A549 (cell line): ENCODE measurements at regions not wholly inside any gene's neighbourhood (a gene's known extent, or its start where the extent isn't known, plus 50 kb on each side); places are given as distances from the start of the nearest gene placed in this dataset.

Experiments
- ATAC-seq, 2 experiments: fragments of 200-7000 bp in 1 of 2; fragments of >200 bp in 1 of 2; cut with Nextera tagmentation in 1 of 2; cut with Tn5 transposase in 1 of 2; 3 replicates each; pipeline versions ENCODE4 v1.8.0 to v1.9.1; 2018 to 2020; ENCODE audit warnings: mild to moderate bottlenecking in 1 of 2, moderate library complexity in 1 of 2
- CTCF ChIA-PET: fragments of 300-600 bp; sonication (Branson Sonifier 250); formaldehyde crosslinking; extraction: SDS; loops from one replicate; lab custom pipeline; 2021; ENCODE audit warnings: antibody characterized with exemption, inconsistent platforms; lab: Yijun Ruan, JAX
- POLR2A ChIA-PET: fragments of 350-600 bp; formaldehyde crosslinking; extraction: SDS; loops from one replicate; lab custom pipeline; 2021; ENCODE audit warnings: antibody characterized with exemption, inconsistent platforms; lab: Yijun Ruan, JAX
- DNase-seq, 2 experiments: peaks; one replicate each; pipeline versions ENCODE4 v3.0.0 to v3.0.0-alpha.2; 2011 to 2016; ENCODE audit warnings: low read depth in 1 of 2, low spot score in 1 of 2
- FAIRE-seq: peaks from 2 replicates; lab custom pipeline; 2011; peaks lifted over from hg19 to GRCh38; lab: Jason Lieb, UNC
- H3K27ac ChIP-seq, 2 experiments: fragments of >200 bp; sonication (Bioruptor Twin); formaldehyde crosslinking; 3 replicates each; pipeline ENCODE4 v1.5.1; 2016 to 2017
- H3K4me1 ChIP-seq: fragments of >200 bp; sonication (Bioruptor Twin); formaldehyde crosslinking; 3 replicates; pipeline ENCODE4 v1.6.1; 2016
- H3K4me2 ChIP-seq: fragments of >200 bp; sonication (Bioruptor Twin); formaldehyde crosslinking; 3 replicates; pipeline ENCODE4 v1.6.1; 2016
- H3K4me3 ChIP-seq: fragments of >200 bp; sonication (Bioruptor Twin); formaldehyde crosslinking; 3 replicates; pipeline ENCODE4 v1.5.1; 2016
- H3K9me3 ChIP-seq: fragments of >200 bp; sonication (Bioruptor Twin); formaldehyde crosslinking; 3 replicates; pipeline ENCODE4 v1.6.1; 2016
- CBX8 ChIP-seq: fragments of 200-600 bp; sonication (generic); IDR thresholded peaks from 2 replicates; pipeline ENCODE4 v1.6.1; 2016
- CHD4 ChIP-seq: fragments of 200-600 bp; sonication (generic); IDR thresholded peaks from 2 replicates; pipeline ENCODE4 v1.6.1; 2016; ENCODE audit warnings: antibody characterized with exemption, mild to moderate bottlenecking, borderline replicate concordance
- EHF ChIP-seq: fragments of 250-450 bp; sonication (Bioruptor Pico); IDR thresholded peaks from 2 replicates; pipeline ENCODE4 v1.5.0; 2020; ENCODE audit warnings: mild to moderate bottlenecking
- EP300 ChIP-seq, 2 experiments: fragments of >200 bp; sonication (Bioruptor Twin); formaldehyde crosslinking; IDR thresholded peaks; 2 replicates in 1 of 2; 3 replicates in 1 of 2; pipeline ENCODE4 v1.6.1; 2016 to 2017
- ESRRA ChIP-seq: fragments of 150-350 bp; IDR thresholded peaks from 2 replicates; pipeline ENCODE4 v1.6.1; 2014; ENCODE audit warnings: mild to moderate bottlenecking, low read length, borderline replicate concordance
- FOSL2 ChIP-seq, 2 experiments: fragments of 450-650 bp in 1 of 2; fragments of >200 bp in 1 of 2; sonication (Bioruptor Twin) in 1 of 2; formaldehyde crosslinking; IDR thresholded peaks; 2 replicates each; pipeline versions ENCODE4 v1.5.0 to v1.6.1; 2016 to 2020; ENCODE audit warnings: mild to moderate bottlenecking in 1 of 2, moderate library complexity in 1 of 2
- FOXS1 ChIP-seq: fragments of 250-450 bp; sonication (Bioruptor Pico); IDR thresholded peaks from 2 replicates; pipeline ENCODE4 v1.5.0; 2020; ENCODE audit warnings: mild to moderate bottlenecking, moderate library complexity
- GATA3 ChIP-seq: IDR thresholded peaks from 2 replicates; pipeline ENCODE4 v1.6.1; 2012; ENCODE audit warnings: borderline replicate concordance
- HOXB13 ChIP-seq: fragments of 250-450 bp; sonication (Bioruptor Pico); IDR thresholded peaks from 2 replicates; pipeline ENCODE4 v1.5.0; 2020; ENCODE audit warnings: low read depth, mild to moderate bottlenecking, moderate library complexity
- HOXB5 ChIP-seq: fragments of 250-450 bp; sonication (Bioruptor Pico); IDR thresholded peaks from 2 replicates; pipeline ENCODE4 v1.5.0; 2020; ENCODE audit warnings: mild to moderate bottlenecking, moderate library complexity
- MAFK ChIP-seq: fragments of 450-650 bp; IDR thresholded peaks from 2 replicates; pipeline ENCODE4 v1.6.1; 2014; ENCODE audit not compliant: partially characterized antibody
- MAZ ChIP-seq: fragments of 150-350 bp; IDR thresholded peaks from 2 replicates; pipeline ENCODE4 v1.6.1; 2014; ENCODE audit warnings: antibody characterized with exemption, low read depth, low read length, borderline replicate concordance
- NFE2L2 ChIP-seq: fragments of 150-350 bp; conservative IDR thresholded peaks from 2 replicates; pipeline ENCODE4 v1.6.1; 2014; ENCODE audit warnings: low read length
- PHF8 ChIP-seq: fragments of 200-600 bp; sonication (generic); IDR thresholded peaks from 2 replicates; pipeline ENCODE4 v1.6.1; 2016; ENCODE audit warnings: low read depth, mild to moderate bottlenecking, antibody characterized with exemption, moderate library complexity, borderline replicate concordance
- RARB ChIP-seq: fragments of 250-450 bp; sonication (Bioruptor Pico); IDR thresholded peaks from 2 replicates; pipeline ENCODE4 v1.8.0; 2021; ENCODE audit warnings: mild to moderate bottlenecking, moderate library complexity
- RFX5 ChIP-seq: fragments of 450-650 bp; IDR thresholded peaks from 2 replicates; pipeline ENCODE4 v1.7.1; 2014; ENCODE audit warnings: antibody characterized with exemption, mild to moderate bottlenecking, moderate library complexity
- TP53 ChIP-seq: fragments of 250-450 bp; sonication (Bioruptor Pico); IDR thresholded peaks from 2 replicates; pipeline ENCODE4 v1.5.0; 2021; ENCODE audit warnings: mild to moderate bottlenecking, moderate library complexity
- ZSCAN20 ChIP-seq: fragments of 250-450 bp; sonication (Bioruptor Pico); IDR thresholded peaks from 2 replicates; pipeline ENCODE4 v1.8.0; 2022; ENCODE audit warnings: mild to moderate bottlenecking, moderate library complexity
- WGBS: methylation state at CpG from one replicate; pipeline ENCODE4 v1.1.6; 2017; ENCODE audit errors: missing lambda C conversion rate; 5-methylcytosine and 5-hydroxymethylcytosine counted together
- TF ChIP-seq, protein P1 (sequence below): IDR thresholded peaks from 2 replicates; pipeline ENCODE4 v1.6.1; 2012
- TF ChIP-seq, protein P2 (sequence below): fragments of 250-450 bp; sonication (Bioruptor Pico); IDR thresholded peaks from 2 replicates; pipeline ENCODE4 v1.5.0; 2021; ENCODE audit warnings: mild to moderate bottlenecking, moderate library complexity, borderline replicate concordance
- TF ChIP-seq, protein P3 (sequence below): fragments of 250-450 bp; sonication (Bioruptor Pico); IDR thresholded peaks from 2 replicates; pipeline ENCODE4 v1.5.0; 2020; ENCODE audit warnings: low read depth, mild to moderate bottlenecking, moderate library complexity
- TF ChIP-seq, protein P4 (sequence below): fragments of >200 bp; sonication (Bioruptor Twin); formaldehyde crosslinking; IDR thresholded peaks from 3 replicates; pipeline ENCODE4 v1.6.1; 2016
- TF ChIP-seq, protein P5 (sequence below): fragments of >200 bp; sonication (Bioruptor Twin); formaldehyde crosslinking; IDR thresholded peaks from 2 replicates; pipeline ENCODE4 v1.6.1; 2016

- DNase-seq (no peak), FAIRE-seq (no peak), ATAC-seq (no peak)
- TF ChIP-seq, protein P1, sequence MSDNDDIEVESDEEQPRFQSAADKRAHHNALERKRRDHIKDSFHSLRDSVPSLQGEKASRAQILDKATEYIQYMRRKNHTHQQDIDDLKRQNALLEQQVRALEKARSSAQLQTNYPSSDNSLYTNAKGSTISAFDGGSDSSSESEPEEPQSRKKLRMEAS: no peak
- TF ChIP-seq RFX5 (no peak), CBX8 (no peak), MAFK (no peak), MAZ (no peak), NFE2L2 (no peak), EP300 (IDR thresholded peaks at IDR 0.05) (no peak), ESRRA (no peak), ZSCAN20 (CRISPR knock-in tag) (no peak), PHF8 (no peak), RARB (no peak), GATA3 (no peak)
- TF ChIP-seq, protein P2, sequence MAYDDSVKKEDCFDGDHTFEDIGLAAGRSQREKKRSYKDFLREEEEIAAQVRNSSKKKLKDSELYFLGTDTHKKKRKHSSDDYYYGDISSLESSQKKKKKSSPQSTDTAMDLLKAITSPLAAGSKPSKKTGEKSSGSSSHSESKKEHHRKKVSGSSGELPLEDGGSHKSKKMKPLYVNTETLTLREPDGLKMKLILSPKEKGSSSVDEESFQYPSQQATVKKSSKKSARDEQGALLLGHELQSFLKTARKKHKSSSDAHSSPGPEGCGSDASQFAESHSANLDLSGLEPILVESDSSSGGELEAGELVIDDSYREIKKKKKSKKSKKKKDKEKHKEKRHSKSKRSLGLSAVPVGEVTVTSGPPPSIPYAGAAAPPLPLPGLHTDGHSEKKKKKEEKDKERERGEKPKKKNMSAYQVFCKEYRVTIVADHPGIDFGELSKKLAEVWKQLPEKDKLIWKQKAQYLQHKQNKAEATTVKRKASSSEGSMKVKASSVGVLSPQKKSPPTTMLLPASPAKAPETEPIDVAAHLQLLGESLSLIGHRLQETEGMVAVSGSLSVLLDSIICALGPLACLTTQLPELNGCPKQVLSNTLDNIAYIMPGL: no peak
- TF ChIP-seq, protein P3, sequence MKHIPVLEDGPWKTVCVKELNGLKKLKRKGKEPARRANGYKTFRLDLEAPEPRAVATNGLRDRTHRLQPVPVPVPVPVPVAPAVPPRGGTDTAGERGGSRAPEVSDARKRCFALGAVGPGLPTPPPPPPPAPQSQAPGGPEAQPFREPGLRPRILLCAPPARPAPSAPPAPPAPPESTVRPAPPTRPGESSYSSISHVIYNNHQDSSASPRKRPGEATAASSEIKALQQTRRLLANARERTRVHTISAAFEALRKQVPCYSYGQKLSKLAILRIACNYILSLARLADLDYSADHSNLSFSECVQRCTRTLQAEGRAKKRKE (CRISPR knock-in tag): no peak
- TF ChIP-seq, protein P4, sequence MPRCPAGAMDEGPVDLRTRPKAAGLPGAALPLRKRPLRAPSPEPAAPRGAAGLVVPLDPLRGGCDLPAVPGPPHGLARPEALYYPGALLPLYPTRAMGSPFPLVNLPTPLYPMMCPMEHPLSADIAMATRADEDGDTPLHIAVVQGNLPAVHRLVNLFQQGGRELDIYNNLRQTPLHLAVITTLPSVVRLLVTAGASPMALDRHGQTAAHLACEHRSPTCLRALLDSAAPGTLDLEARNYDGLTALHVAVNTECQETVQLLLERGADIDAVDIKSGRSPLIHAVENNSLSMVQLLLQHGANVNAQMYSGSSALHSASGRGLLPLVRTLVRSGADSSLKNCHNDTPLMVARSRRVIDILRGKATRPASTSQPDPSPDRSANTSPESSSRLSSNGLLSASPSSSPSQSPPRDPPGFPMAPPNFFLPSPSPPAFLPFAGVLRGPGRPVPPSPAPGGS: no peak
- H3K27ac ChIP-seq: no peak overlapping the region
- H3K4me1 ChIP-seq: no peaks in the 10 kb centered on the region
- ChIA-PET POLR2A (no interaction called here), CTCF (no interaction called here)
- H3K9me3 ChIP-seq: no peaks in the 10 kb centered on the region
- H3K4me2 ChIP-seq: no peak overlapping the region
- WGBS: 6% methylated on average over 3 of the region's 3 CpGs
- no peak overlapping the region for H3K4me3 ChIP-seq
These were observed 274.4 kb downstream of the KCNN2 start for GRCh38 chr5:114636271-114636670.

DNA sequence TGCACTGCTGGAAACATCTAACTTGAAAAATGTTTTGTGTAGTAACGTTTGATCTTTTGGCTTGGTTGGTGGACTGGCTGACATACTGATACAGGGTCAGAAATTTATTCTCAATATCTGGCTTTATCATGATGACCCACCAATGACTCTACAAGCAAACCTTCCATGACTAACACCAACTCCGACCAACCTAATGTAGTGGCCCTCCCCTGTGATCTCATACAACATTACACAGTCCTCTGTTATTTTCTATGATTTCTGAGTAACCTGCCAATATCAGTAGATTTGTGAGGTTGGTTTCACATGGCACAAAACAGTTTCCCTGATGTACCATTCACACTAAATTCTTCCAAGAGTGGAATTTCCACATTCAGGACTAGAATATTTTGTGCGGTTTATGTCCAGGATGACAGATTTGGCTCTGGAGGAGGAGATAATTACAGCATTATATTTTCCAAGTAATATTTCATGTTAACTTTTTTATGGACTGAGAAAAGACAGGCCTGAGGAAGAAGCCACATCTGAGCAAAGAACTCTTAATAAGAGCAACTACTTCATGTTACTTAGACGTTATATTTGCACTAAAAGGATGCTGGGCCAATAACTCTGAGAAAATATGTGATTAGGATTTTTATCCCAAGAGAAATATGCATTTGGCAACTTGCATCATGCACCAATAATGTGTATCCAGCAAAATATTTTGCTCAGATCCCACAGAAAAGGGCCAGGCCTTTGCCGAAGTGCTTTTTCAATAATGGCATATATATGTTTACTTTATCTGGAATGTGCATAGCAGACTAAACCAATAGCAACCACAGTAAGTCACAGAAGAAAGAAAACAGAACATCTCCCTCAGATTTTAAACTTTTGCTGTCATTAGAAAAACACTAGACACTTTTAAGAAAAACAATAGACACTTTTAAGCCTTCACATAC, 273.4 kb downstream of the KCNN2 start:
- no peaks in the 10 kb centered on the region for H3K4me1 ChIP-seq
- no peak overlapping the region for H3K4me2 ChIP-seq
- WGBS: 13% methylated on average over 5 of the region's 5 CpGs
- H3K27ac ChIP-seq: no peak overlapping the region
- ATAC-seq (no peak), DNase-seq (no peak), FAIRE-seq (no peak)
- TF ChIP-seq HOXB13 (no peak), CBX8 (no peak), EHF (CRISPR knock-in tag) (no peak), FOSL2 (IDR thresholded peaks at IDR 0.05) (no peak), FOSL2 (CRISPR knock-in tag; IDR thresholded peaks at IDR 0.05) (no peak), TP53 (no peak), HOXB5 (CRISPR knock-in tag) (no peak), MAZ (no peak), CHD4 (no peak), FOXS1 (CRISPR knock-in tag) (no peak)
- TF ChIP-seq, protein P5, sequence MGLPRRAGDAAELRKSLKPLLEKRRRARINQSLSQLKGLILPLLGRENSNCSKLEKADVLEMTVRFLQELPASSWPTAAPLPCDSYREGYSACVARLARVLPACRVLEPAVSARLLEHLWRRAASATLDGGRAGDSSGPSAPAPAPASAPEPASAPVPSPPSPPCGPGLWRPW: no peak
- POLR2A ChIA-PET: no interaction called here
- CTCF ChIA-PET: no interaction called here
- no peak overlapping the region for H3K4me3 ChIP-seq
- no peaks in the 10 kb centered on the region for H3K9me3 ChIP-seq
